Loucy (cell line): ENCODE measurements at regions not wholly inside any gene's neighbourhood (a gene's known extent, or its start where the extent isn't known, plus 50 kb on each side); places are given as distances from the start of the nearest gene placed in this dataset.

Source experiments
- H2AFZ ChIP-seq: fragments of 200-600 bp; sonication (generic); 2 replicates; pipeline ENCODE4 v1.6.0; 2016; ENCODE audit warnings: antibody characterized with exemption, mild to moderate bottlenecking, low read length, moderate library complexity
- H3F3A ChIP-seq: fragments of 200-600 bp; 2 replicates; pipeline ENCODE4 v1.6.0; 2016; ENCODE audit warnings: antibody characterized with exemption, low read depth, mild to moderate bottlenecking
- H3K27me3 ChIP-seq: fragments of 200-600 bp; sonication (generic); 2 replicates; pipeline ENCODE4 v1.6.1; 2014; ENCODE audit warnings: low read length, mild to moderate bottlenecking; ENCODE audit not compliant: insufficient read depth, poor library complexity, severe bottlenecking
- H3K36me3 ChIP-seq: fragments of 200-600 bp; sonication (generic); 2 replicates; pipeline ENCODE4 v1.6.1; 2016; ENCODE audit warnings: low read length; ENCODE audit not compliant: insufficient read depth
- H3K4me1 ChIP-seq: fragments of 200-600 bp; sonication (generic); 2 replicates; pipeline ENCODE4 v1.5.1; 2014; ENCODE audit warnings: low read length, mild to moderate bottlenecking; ENCODE audit not compliant: insufficient read depth, poor library complexity, severe bottlenecking
- H3K4me2 ChIP-seq: fragments of 200-600 bp; sonication (generic); 2 replicates; pipeline ENCODE4 v1.6.0; 2014; ENCODE audit warnings: antibody characterized with exemption, low read length, low read depth, mild to moderate bottlenecking; ENCODE audit not compliant: poor library complexity, severe bottlenecking
- H3K4me3 ChIP-seq: fragments of 200-600 bp; sonication (generic); 2 replicates; pipeline ENCODE4 v1.5.1; 2014; ENCODE audit warnings: low read length, mild to moderate bottlenecking, mixed read lengths; ENCODE audit not compliant: poor library complexity, severe bottlenecking
- H3K79me2 ChIP-seq: fragments of 200-600 bp; sonication (generic); 2 replicates; pipeline ENCODE4 v1.6.1; 2014; ENCODE audit warnings: low read length; ENCODE audit not compliant: insufficient read depth
- H3K9ac ChIP-seq: fragments of 200-600 bp; sonication (generic); 2 replicates; pipeline ENCODE4 v1.6.0; 2014; ENCODE audit warnings: mild to moderate bottlenecking, low read depth, low read length, moderate library complexity; ENCODE audit not compliant: poor library complexity, severe bottlenecking
- H3K9me2 ChIP-seq: fragments of 200-600 bp; sonication (generic); replicated peaks from 2 replicates; pipeline ENCODE4 v1.6.1; 2016; ENCODE audit warnings: low read depth, low read length, mixed read lengths
- H3K9me3 ChIP-seq: fragments of 200-600 bp; sonication (generic); 2 replicates; pipeline ENCODE4 v1.6.1; 2014; ENCODE audit warnings: mild to moderate bottlenecking, antibody characterized with exemption, low read length, low read depth; ENCODE audit not compliant: insufficient read depth
- H4K20me1 ChIP-seq: fragments of 200-600 bp; sonication (generic); 2 replicates; pipeline ENCODE4 v1.6.0; 2014; ENCODE audit warnings: antibody characterized with exemption, low read length, mild to moderate bottlenecking; ENCODE audit not compliant: insufficient read depth, poor library complexity, severe bottlenecking
- CTCF ChIP-seq: fragments of 200-600 bp; sonication (generic); conservative IDR thresholded peaks from 2 replicates; pipeline ENCODE4 v1.5.1; 2014; ENCODE audit warnings: mild to moderate bottlenecking, antibody characterized with exemption, low read length
- EZH2phosphoT487 ChIP-seq: fragments of 200-600 bp; IDR thresholded peaks from 2 replicates; pipeline ENCODE4 v1.6.1; 2018; ENCODE audit warnings: antibody characterized with exemption, mild to moderate bottlenecking, moderate library complexity, borderline replicate concordance

DNA sequence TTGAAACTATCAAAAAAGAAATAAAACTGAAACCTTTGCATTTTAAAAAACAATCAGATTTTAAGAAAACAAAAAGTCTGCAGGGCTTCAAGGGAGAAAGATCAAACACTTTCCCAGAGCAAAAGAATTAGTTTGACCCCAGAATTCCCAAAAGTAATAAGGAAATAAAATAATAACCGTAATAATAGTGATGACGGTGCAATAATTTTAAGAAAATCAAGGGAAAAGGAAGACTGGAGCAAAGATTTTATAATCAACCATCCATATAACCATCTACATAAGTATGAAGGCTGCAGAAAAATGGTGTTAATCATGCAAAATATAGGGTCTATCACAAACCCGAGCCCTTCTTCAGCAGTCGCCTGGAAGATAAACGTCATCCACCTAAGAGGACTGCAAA lies 634.8 kb downstream of the GALR1 start:
- H3K9ac ChIP-seq = no peak overlapping the region
- no peaks in the 10 kb centered on the region for H3K9me3 ChIP-seq
- no peaks in the 10 kb centered on the region for H3K27me3 ChIP-seq
- no peaks in the 10 kb centered on the region for H3K4me1 ChIP-seq
- H4K20me1 ChIP-seq = no peaks in the 10 kb centered on the region
- no peaks in the 10 kb centered on the region for H3K9me2 ChIP-seq
- no peak overlapping the region for H3K4me3 ChIP-seq
- H2AFZ ChIP-seq = no peak overlapping the region
- H3F3A ChIP-seq = no peaks in the 10 kb centered on the region
- TF ChIP-seq EZH2phosphoT487 (no peak), CTCF (no peak)
- H3K79me2 ChIP-seq = no peaks in the 10 kb centered on the region
- H3K4me2 ChIP-seq = no peak overlapping the region
- H3K36me3 ChIP-seq = no peaks in the 10 kb centered on the region

- H3K9ac ChIP-seq = no peak overlapping the region
- no peak for TF ChIP-seq CTCF
- TF ChIP-seq EZH2phosphoT487 = no peak
- H3K27me3 ChIP-seq = no peaks in the 10 kb centered on the region
- no peaks in the 10 kb centered on the region for H3K4me1 ChIP-seq
- no peaks in the 10 kb centered on the region for H4K20me1 ChIP-seq
- no peaks in the 10 kb centered on the region for H3F3A ChIP-seq
- no peaks in the 10 kb centered on the region for H3K79me2 ChIP-seq
- no peaks in the 10 kb centered on the region for H3K9me3 ChIP-seq
- H3K36me3 ChIP-seq = no peaks in the 10 kb centered on the region
- no peaks in the 10 kb centered on the region for H3K9me2 ChIP-seq
- no peak overlapping the region for H2AFZ ChIP-seq
- no peak overlapping the region for H3K4me2 ChIP-seq
- H3K4me3 ChIP-seq = no peak overlapping the region
Measured at GRCh38 chr18:77894060-77894459, 644.4 kb downstream of the GALR1 start.

DNA sequence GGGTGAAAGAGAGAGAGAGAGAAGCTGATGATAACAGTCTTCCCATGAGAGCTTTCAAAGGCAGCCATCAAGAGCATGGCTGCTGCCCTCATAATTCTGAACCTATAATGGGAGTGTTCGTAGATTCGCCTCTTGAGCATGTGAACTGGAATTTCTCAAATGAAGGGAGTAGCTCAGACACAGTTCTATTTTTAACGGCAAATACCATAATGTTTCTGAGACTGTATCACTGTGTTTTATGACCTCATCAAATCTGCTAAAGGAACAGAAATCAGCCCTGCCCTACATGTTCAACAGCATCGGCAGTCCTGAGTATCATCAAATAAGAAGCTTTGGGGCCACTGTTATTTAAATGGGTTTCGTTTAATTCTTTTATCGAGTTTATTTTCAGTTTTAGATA lies 645.6 kb downstream of the GALR1 start:
- Histone ChIP-seq H3K27me3 (no peaks in the 10 kb centered on the region), H3K36me3 (no peaks in the 10 kb centered on the region), H3K4me3 (no peak overlapping the region), H4K20me1 (no peaks in the 10 kb centered on the region), H3K4me1 (no peaks in the 10 kb centered on the region), H3K9me3 (no peaks in the 10 kb centered on the region), H3K79me2 (no peaks in the 10 kb centered on the region), H3K9ac (no peak overlapping the region), H2AFZ (no peak overlapping the region), H3F3A (no peaks in the 10 kb centered on the region), H3K9me2 (no peaks in the 10 kb centered on the region), H3K4me2 (no peak overlapping the region)
- no peak for TF ChIP-seq CTCF
- TF ChIP-seq EZH2phosphoT487 = no peak
